ENCODE measurements at regions not wholly inside any gene's neighbourhood (a gene's known extent, or its start where the extent isn't known, plus 50 kb on each side); places are given as distances from the start of the nearest gene placed in this dataset.

GRCh38 chr10:83935911-83936310 lies 203.4 kb upstream of the GHITM start:
- no peak for TF ChIP-seq SIX5 (IDR thresholded peaks at IDR 0.05; ENCODE audit: low read depth, low read length)
- no peak for TF ChIP-seq E2F6 (IDR thresholded peaks at IDR 0.05)
- TF ChIP-seq SP1 (IDR thresholded peaks at IDR 0.05; ENCODE audit: low read depth, low read length) = no peak
- no peak for TF ChIP-seq RBBP5 (IDR thresholded peaks at IDR 0.05; ENCODE audit: borderline replicate concordance, low read depth, low read length)
- no peak for TF ChIP-seq SIN3A (conservative IDR thresholded peaks at IDR 0.05 in 1 of 2, IDR thresholded peaks at IDR 0.05 in 1 of 2; ENCODE audit: low read depth in 1 of 2, low read length in 2 of 2)
- TF ChIP-seq EZH2 (IDR thresholded peaks at IDR 0.05; ENCODE audit: low read depth, low read length, severe bottlenecking) = no peak
- no peak for TF ChIP-seq POLR2A (IDR thresholded peaks at IDR 0.05; ENCODE audit: control extremely low read depth in 1 of 2, low read depth in 2 of 2, low read length in 2 of 2)
- no peak for TF ChIP-seq POLR2AphosphoS5 (IDR thresholded peaks at IDR 0.05; ENCODE audit: low read depth, low read length)
- TF ChIP-seq RNF2 (IDR thresholded peaks at IDR 0.05; ENCODE audit: borderline replicate concordance, low read depth, low read length, missing control alignments, poor library complexity, severe bottlenecking) = no peak
- TF ChIP-seq EGR1 (IDR thresholded peaks at IDR 0.05; ENCODE audit: borderline replicate concordance, low read depth, low read length) = no peak
- TF ChIP-seq ATF3 (IDR thresholded peaks at IDR 0.05; ENCODE audit: insufficient read depth, low read depth, low read length) = no peak
- TF ChIP-seq SRF (IDR thresholded peaks at IDR 0.05; ENCODE audit: low read depth, low read length) = no peak
- TF ChIP-seq TAF1 (IDR thresholded peaks at IDR 0.05; ENCODE audit: low read depth, low read length) = no peak
- TF ChIP-seq CTCF (IDR thresholded peaks at IDR 0.05; ENCODE audit: control extremely low read depth in 1 of 3, insufficient read depth in 1 of 3, low read depth in 1 of 3, low read length in 3 of 3) = no peak
